ENCODE measurements at regions not wholly inside any gene's neighbourhood (a gene's known extent, or its start where the extent isn't known, plus 50 kb on each side); places are given as distances from the start of the nearest gene placed in this dataset.

- Histone ChIP-seq H3K79me2 (ENCODE audit: control insufficient read depth, insufficient read depth, low read length) (no peaks in the 10 kb centered on the region), H3K27ac (ENCODE audit: control insufficient read depth, insufficient read depth, low read length) (no peak overlapping the region), H3K4me1 (ENCODE audit: control insufficient read depth, extremely low read depth, insufficient read depth, low read length) (no peaks in the 10 kb centered on the region), H3K27me3 (ENCODE audit: control insufficient read depth, extremely low read depth, insufficient read depth, low read length) (no peaks in the 10 kb centered on the region), H4K20me1 (ENCODE audit: control insufficient read depth, extremely low read depth, insufficient read depth, low read length) (no peaks in the 10 kb centered on the region), H3K36me3 (ENCODE audit: control insufficient read depth in 2 of 2, extremely low read depth in 1 of 2, insufficient read depth in 2 of 2, low read length in 2 of 2) (no peaks in the 10 kb centered on the region), H3K4me3 (ENCODE audit: control insufficient read depth in 2 of 3, extremely low read depth in 1 of 3, insufficient read depth in 2 of 3, low read depth in 1 of 3, low read length in 3 of 3) (no peak overlapping the region), H3K9me3 (ENCODE audit: control insufficient read depth, low read depth, low read length) (peaks cover 5% of the 10 kb centered on the region), H3K9me1 (ENCODE audit: control insufficient read depth, extremely low read depth, insufficient read depth, low read length) (no peaks in the 10 kb centered on the region), H2AFZ (ENCODE audit: control insufficient read depth, low read length) (no peak overlapping the region), H3K9ac (ENCODE audit: control insufficient read depth, extremely low read depth, insufficient read depth, low read length) (no peak overlapping the region), H3K4me2 (ENCODE audit: control insufficient read depth, extremely low read depth, insufficient read depth, low read depth, low read length) (no peak overlapping the region)
- DNase-seq (ENCODE audit: low read depth, low spot score), result no peak
- no peak for FAIRE-seq
- TF ChIP-seq CTCF (optimal IDR thresholded peaks at IDR 0.05 in 1 of 3, IDR thresholded peaks at IDR 0.05 in 1 of 3, conservative IDR thresholded peaks at IDR 0.05 in 1 of 3; ENCODE audit: extremely low read depth in 1 of 3, insufficient read depth in 2 of 3, low read length in 3 of 3), result no peak
- TF ChIP-seq EZH2 (IDR thresholded peaks at IDR 0.05; ENCODE audit: low read length), result no peak
- dilution Hi-C loops (cut with MboI; ENCODE audit: extremely low pct_ligation_motif_present, low sequenced_read_pairs), result no loop called here
Observed at GRCh38 chr6:165223736-165224135, 85.7 kb downstream of the C6orf118 start.

- Histone ChIP-seq H3K4me1 (ENCODE audit: control insufficient read depth, extremely low read depth, insufficient read depth, low read length) (no peaks in the 10 kb centered on the region), H2AFZ (ENCODE audit: control insufficient read depth, low read length) (no peak overlapping the region), H4K20me1 (ENCODE audit: control insufficient read depth, extremely low read depth, insufficient read depth, low read length) (no peaks in the 10 kb centered on the region), H3K27ac (ENCODE audit: control insufficient read depth, insufficient read depth, low read length) (no peak overlapping the region), H3K79me2 (ENCODE audit: control insufficient read depth, insufficient read depth, low read length) (no peaks in the 10 kb centered on the region), H3K9ac (ENCODE audit: control insufficient read depth, extremely low read depth, insufficient read depth, low read length) (no peak overlapping the region), H3K9me1 (ENCODE audit: control insufficient read depth, extremely low read depth, insufficient read depth, low read length) (no peaks in the 10 kb centered on the region), H3K27me3 (ENCODE audit: control insufficient read depth, extremely low read depth, insufficient read depth, low read length) (no peaks in the 10 kb centered on the region), H3K4me3 (ENCODE audit: control insufficient read depth in 2 of 3, extremely low read depth in 1 of 3, insufficient read depth in 2 of 3, low read depth in 1 of 3, low read length in 3 of 3) (no peak overlapping the region), H3K36me3 (ENCODE audit: control insufficient read depth in 2 of 2, extremely low read depth in 1 of 2, insufficient read depth in 2 of 2, low read length in 2 of 2) (no peaks in the 10 kb centered on the region), H3K4me2 (ENCODE audit: control insufficient read depth, extremely low read depth, insufficient read depth, low read depth, low read length) (no peak overlapping the region), H3K9me3 (ENCODE audit: control insufficient read depth, low read depth, low read length) (peaks cover 5% of the 10 kb centered on the region)
- dilution Hi-C loops (cut with MboI; ENCODE audit: extremely low pct_ligation_motif_present, low sequenced_read_pairs), result no loop called here
- FAIRE-seq, result no peak
- TF ChIP-seq CTCF (optimal IDR thresholded peaks at IDR 0.05 in 1 of 3, IDR thresholded peaks at IDR 0.05 in 1 of 3, conservative IDR thresholded peaks at IDR 0.05 in 1 of 3; ENCODE audit: extremely low read depth in 1 of 3, insufficient read depth in 2 of 3, low read length in 3 of 3) (no peak), EZH2 (IDR thresholded peaks at IDR 0.05; ENCODE audit: low read length) (no peak)
- no peak for DNase-seq (ENCODE audit: low read depth, low spot score)
Observed at GRCh38 chr6:165223101-165223500, 86.3 kb downstream of the C6orf118 start.

All from keratinocyte (primary cell).